ENCODE measurements at regions not wholly inside any gene's neighbourhood (a gene's known extent, or its start where the extent isn't known, plus 50 kb on each side); places are given as distances from the start of the nearest gene placed in this dataset.
A peak's percentile ranks its signal among the peaks of the same experiment; 100 is the strongest.

GRCh38 chr13:40151673-40152072, 496.2 kb downstream of the COG6 start:
- DNase-seq: no peak

GRCh38 chr13:40152145-40152544, 496.7 kb downstream of the COG6 start:
- peak; percentile 94 for DNase-seq

GRCh38 chr13:40152922-40153321, 497.5 kb downstream of the COG6 start:
- no peak for DNase-seq

GRCh38 chr13:40153516-40153915, 498.1 kb downstream of the COG6 start:
- peak; percentile 71 for DNase-seq

- no peak for DNase-seq
Measured at GRCh38 chr13:40155201-40155600, 499.7 kb downstream of the COG6 start.

GRCh38 chr13:40158218-40158617, 502.8 kb downstream of the COG6 start:
- DNase-seq: peak; percentile 76

- no peak for DNase-seq
Measured at GRCh38 chr13:40158757-40159156, 503.3 kb downstream of the COG6 start.

- no peak for DNase-seq
Measured at GRCh38 chr13:40159736-40160135, 504.3 kb downstream of the COG6 start.

- no peak for DNase-seq
Measured at GRCh38 chr13:40160618-40161350, 505.3 kb downstream of the COG6 start.

GRCh38 chr13:40161351-40161810, 505.1 kb downstream of the FOXO1 start:
- DNase-seq: no peak

- DNase-seq: no peak
Measured at GRCh38 chr13:40161931-40162330, 504.5 kb downstream of the FOXO1 start.

GRCh38 chr13:40163066-40164000, 503.1 kb downstream of the FOXO1 start:
- DNase-seq: no peak

- DNase-seq: peak; percentile 66
Measured at GRCh38 chr13:40164133-40164532, 502.3 kb downstream of the FOXO1 start.

- no peak for DNase-seq
Measured at GRCh38 chr13:40165316-40165932, 501.0 kb downstream of the FOXO1 start.

GRCh38 chr13:40167327-40167726, 499.1 kb downstream of the FOXO1 start:
- no peak for DNase-seq

- no peak for DNase-seq
Measured at GRCh38 chr13:40168425-40169166, 497.8 kb downstream of the FOXO1 start.

GRCh38 chr13:40169476-40169875, 497.0 kb downstream of the FOXO1 start:
- DNase-seq: no peak

- no peak for DNase-seq
Measured at GRCh38 chr13:40170091-40170490, 496.4 kb downstream of the FOXO1 start.

- no peak for DNase-seq
Measured at GRCh38 chr13:40170982-40171381, 495.5 kb downstream of the FOXO1 start.

- DNase-seq: no peak
Measured at GRCh38 chr13:40171566-40171965, 494.9 kb downstream of the FOXO1 start.

- no peak for DNase-seq
Measured at GRCh38 chr13:40172149-40172591, 494.3 kb downstream of the FOXO1 start.

GRCh38 chr13:40172878-40173277, 493.6 kb downstream of the FOXO1 start:
- DNase-seq: no peak
